OCI-LY3 (cell line): ENCODE measurements at regions not wholly inside any gene's neighbourhood (a gene's known extent, or its start where the extent isn't known, plus 50 kb on each side); places are given as distances from the start of the nearest gene placed in this dataset.

Experiments
- H2AFZ ChIP-seq: fragments of 200-600, 300-600 bp; shearing (Covaris generic); 2 replicates; pipeline ENCODE4 v1.6.0; 2014; ENCODE audit warnings: antibody characterized with exemption, low read depth, low read length
- H3K27ac ChIP-seq: fragments of 200-600, 300-600 bp; sonication (generic); 2 replicates; pipeline ENCODE4 v1.5.1; 2014; ENCODE audit warnings: mild to moderate bottlenecking, low read length, moderate library complexity, mixed read lengths
- H3K27me3 ChIP-seq: fragments of 200-600, 300-600 bp; sonication (generic); 2 replicates; pipeline ENCODE4 v1.6.1; 2014; ENCODE audit warnings: low read depth, low read length, mixed read lengths
- H3K36me3 ChIP-seq: fragments of 200-600, 300-600 bp; sonication (generic); replicated peaks from 2 replicates; pipeline ENCODE3; 2014; ENCODE audit warnings: low read depth, low read length, mixed read lengths
- H3K4me1 ChIP-seq: fragments of 300-600, 200-600 bp; sonication (generic); 2 replicates; pipeline ENCODE4 v1.6.1; 2014; ENCODE audit warnings: low read length, mixed read lengths
- H3K4me2 ChIP-seq: fragments of 200-600, 300-600 bp; sonication (generic); 2 replicates; pipeline ENCODE4 v1.6.1; 2014; ENCODE audit warnings: low read length, mixed read lengths
- H3K4me3 ChIP-seq: fragments of 300-600, 200-600 bp; sonication (generic); 2 replicates; pipeline ENCODE4 v1.5.1; 2014; ENCODE audit warnings: antibody characterized with exemption, mild to moderate bottlenecking, low read length, moderate library complexity
- H3K79me2 ChIP-seq: fragments of 300-600, 200-600 bp; shearing (Covaris generic); 2 replicates; pipeline ENCODE4 v1.6.1; 2014; ENCODE audit warnings: mild to moderate bottlenecking, low read length, mixed read lengths
- H3K9ac ChIP-seq: fragments of 300-600, 200-600 bp; shearing (Covaris generic); 2 replicates; pipeline ENCODE4 v1.6.0; 2014; ENCODE audit warnings: mild to moderate bottlenecking, low read length, moderate library complexity
- H3K9me3 ChIP-seq: fragments of 200-600, 300-600 bp; shearing (Covaris generic); 2 replicates; pipeline ENCODE4 v1.6.1; 2014; ENCODE audit warnings: low read length, mixed read lengths; ENCODE audit not compliant: insufficient read depth
- H4K20me1 ChIP-seq: fragments of 200-600, 300-600 bp; sonication (generic); 2 replicates; pipeline ENCODE4 v1.6.1; 2016; ENCODE audit warnings: low read length, mixed read lengths; ENCODE audit not compliant: insufficient read depth
- CTCF ChIP-seq: fragments of 200-600, 300-600 bp; sonication (generic); IDR thresholded peaks from 2 replicates; pipeline ENCODE4 v1.5.1; 2014; ENCODE audit warnings: antibody characterized with exemption, low read length, low read depth
- EZH2phosphoT487 ChIP-seq: fragments of 200-600 bp; shearing (Covaris generic); IDR thresholded peaks from 2 replicates; pipeline ENCODE4 v1.6.1; 2018; ENCODE audit warnings: antibody characterized with exemption, mixed run types, low read depth

DNA sequence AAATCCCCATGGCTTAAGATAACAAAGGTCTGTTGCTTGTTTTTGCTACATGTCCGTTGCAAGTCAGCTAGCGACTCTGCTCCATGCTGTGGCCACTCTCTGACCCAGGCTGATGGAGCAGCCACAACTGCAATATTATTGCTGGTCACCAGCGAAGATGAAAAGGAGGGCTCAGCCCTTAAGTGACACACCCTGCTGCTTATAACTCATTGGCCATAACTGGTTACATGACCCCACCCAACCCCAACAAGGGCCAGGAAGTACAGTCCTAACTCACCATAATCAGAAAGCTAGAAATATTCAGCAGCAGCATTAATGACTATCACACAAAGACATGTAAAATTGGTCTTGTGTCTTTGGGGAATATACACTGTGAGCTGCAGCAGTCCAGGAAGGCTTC is 224.3 kb downstream of the SOX9 start:
- H3K9me3 ChIP-seq = 0 out of 2 replicates have a peak, but pooled peaks cover 4% of the 10 kb centered on the region
- no peak overlapping the region for H2AFZ ChIP-seq
- H3K36me3 ChIP-seq = no peaks in the 10 kb centered on the region
- no peak for TF ChIP-seq CTCF
- no peak for TF ChIP-seq EZH2phosphoT487
- no peaks in the 10 kb centered on the region for H4K20me1 ChIP-seq
- peaks cover 5% of the 10 kb centered on the region for H3K27me3 ChIP-seq
- no peak overlapping the region for H3K9ac ChIP-seq
- H3K27ac ChIP-seq = no peak overlapping the region
- H3K79me2 ChIP-seq = no peaks in the 10 kb centered on the region
- H3K4me2 ChIP-seq = no peak overlapping the region
- H3K4me1 ChIP-seq = peaks cover 10% of the 10 kb centered on the region
- H3K4me3 ChIP-seq = no peak overlapping the region

GRCh38 chr17:72345536-72345935 is 224.7 kb downstream of the SOX9 start:
- no peaks in the 10 kb centered on the region for H3K79me2 ChIP-seq
- H3K36me3 ChIP-seq = no peaks in the 10 kb centered on the region
- no peak overlapping the region for H3K4me3 ChIP-seq
- peaks cover 1% of the 10 kb centered on the region for H3K27me3 ChIP-seq
- H3K9me3 ChIP-seq = 0 out of 2 replicates have a peak, but pooled peaks cover 4% of the 10 kb centered on the region
- no peak overlapping the region for H3K9ac ChIP-seq
- H3K4me1 ChIP-seq = peaks cover 10% of the 10 kb centered on the region
- H3K4me2 ChIP-seq = no peak overlapping the region
- no peak overlapping the region for H3K27ac ChIP-seq
- H4K20me1 ChIP-seq = no peaks in the 10 kb centered on the region
- TF ChIP-seq EZH2phosphoT487 (no peak), CTCF (0 out of 2 replicates have a peak, but pooled peaks have one; percentile 6)
- H2AFZ ChIP-seq = no peak overlapping the region

GRCh38 chr17:72346306-72346705 is 225.5 kb downstream of the SOX9 start:
- Histone ChIP-seq H2AFZ (no peak overlapping the region), H3K4me1 (peaks cover 10% of the 10 kb centered on the region), H3K36me3 (no peaks in the 10 kb centered on the region), H3K27me3 (no peaks in the 10 kb centered on the region; the same call in 1 of the 2 replicates), H3K9me3 (0 out of 2 replicates have a peak, but pooled peaks cover 4% of the 10 kb centered on the region), H3K4me3 (no peak overlapping the region), H4K20me1 (no peaks in the 10 kb centered on the region), H3K27ac (no peak overlapping the region), H3K4me2 (no peak overlapping the region), H3K79me2 (no peaks in the 10 kb centered on the region), H3K9ac (no peak overlapping the region)
- TF ChIP-seq EZH2phosphoT487 = no peak
- no peak for TF ChIP-seq CTCF

DNA sequence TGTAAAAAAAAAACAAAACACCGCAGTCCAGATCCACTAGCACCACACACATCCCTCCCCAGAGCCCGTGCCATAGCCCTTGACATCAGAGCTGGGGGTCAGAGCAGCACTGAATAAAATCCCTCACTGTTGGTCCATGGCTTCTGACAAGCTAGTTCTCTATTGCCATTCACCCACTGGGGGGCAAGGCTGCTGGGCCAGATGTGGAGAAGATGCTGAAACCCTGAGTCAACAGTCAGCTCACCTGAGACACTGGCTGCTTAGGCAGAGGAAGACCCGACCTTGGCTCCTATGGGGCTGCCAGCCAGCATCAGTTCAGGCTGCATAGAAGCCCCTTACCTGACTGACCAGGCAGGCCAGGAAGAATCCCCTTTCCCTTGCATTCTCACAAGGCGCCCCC is 228.2 kb downstream of the SOX9 start:
- Histone ChIP-seq H4K20me1 (no peaks in the 10 kb centered on the region), H3K4me2 (no peak overlapping the region), H3K27me3 (peaks cover 4% of the 10 kb centered on the region), H2AFZ (no peak overlapping the region), H3K36me3 (no peaks in the 10 kb centered on the region), H3K27ac (no peak overlapping the region), H3K9ac (no peak overlapping the region), H3K4me3 (no peak overlapping the region), H3K4me1 (peaks cover 10% of the 10 kb centered on the region), H3K9me3 (0 out of 2 replicates have a peak, but pooled peaks cover 4% of the 10 kb centered on the region), H3K79me2 (no peaks in the 10 kb centered on the region)
- TF ChIP-seq CTCF (no peak), EZH2phosphoT487 (no peak)
